Activated T-cell treated with anti-CD3 and anti-CD28 coated beads, Interleukin-2, amount 50 U/mL, for 72 hours (primary cell): ENCODE measurements at regions not wholly inside any gene's neighbourhood (a gene's known extent, or its start where the extent isn't known, plus 50 kb on each side); places are given as distances from the start of the nearest gene placed in this dataset.

Experiments
- ATAC-seq, 2 donors: fragments of 150-1000 bp; cut with Tn5 transposase; replicated peaks in 1 of 2; 2 replicates each; pipeline ENCODE4 v1.10.0; 2021; ENCODE audit warnings: moderate library complexity in 2 of 2, mild to moderate bottlenecking in 1 of 2
- DNase-seq, 2 donors: peaks; one replicate each; pipeline ENCODE4 v3.0.0; 2021 to 2022; ENCODE audit warnings: mixed read lengths in 1 of 2
- H3K27ac Mint-ChIP-seq: one replicate; pipeline ENCODE4 v1.8.0; 2022; ENCODE audit warnings: mild to moderate bottlenecking, moderate library complexity, mixed read lengths
- H3K27me3 Mint-ChIP-seq: one replicate; pipeline ENCODE4 v1.8.0; 2022; ENCODE audit warnings: low read depth, mixed read lengths
- H3K36me3 Mint-ChIP-seq, 2 donors: one replicate each; pipeline ENCODE4 v1.8.0; 2022; ENCODE audit warnings: mixed read lengths in 2 of 2, mild to moderate bottlenecking in 1 of 2; ENCODE audit not compliant: insufficient read depth in 2 of 2
- H3K4me1 Mint-ChIP-seq: one replicate; pipeline ENCODE4 v1.8.0; 2022; ENCODE audit warnings: low read depth, mixed read lengths
- H3K4me3 Mint-ChIP-seq, 2 donors: one replicate each; pipeline ENCODE4 v1.8.0; 2022; ENCODE audit warnings: mild to moderate bottlenecking in 2 of 2, mixed read lengths in 2 of 2, moderate library complexity in 2 of 2
- H3K9me3 Mint-ChIP-seq, 2 donors: one replicate each; pipeline ENCODE4 v1.8.0; 2022; ENCODE audit warnings: mixed read lengths in 2 of 2

GRCh38 chr9:32251539-32251938 lies 132.9 kb upstream of the ACO1 start:
- peak in 1 of 2 donors; percentile 52 for ATAC-seq
- no peak overlapping the region for H3K4me3 Mint-ChIP-seq
- peak; percentile 29 to 30 for DNase-seq
- no peak overlapping the region for H3K27ac Mint-ChIP-seq
- H3K4me1 Mint-ChIP-seq, result no peaks in the 10 kb centered on the region
- H3K9me3 Mint-ChIP-seq, result no peaks in the 10 kb centered on the region
- no peaks in the 10 kb centered on the region for H3K36me3 Mint-ChIP-seq
- H3K27me3 Mint-ChIP-seq, result peaks cover 6% of the 10 kb centered on the region

GRCh38 chr9:32253731-32254130 lies 130.7 kb upstream of the ACO1 start:
- no peak overlapping the region for H3K4me3 Mint-ChIP-seq
- H3K9me3 Mint-ChIP-seq, result no peaks in the 10 kb centered on the region
- H3K27ac Mint-ChIP-seq, result no peak overlapping the region
- DNase-seq (no peak), ATAC-seq (peak in 1 of 2 donors; percentile 42)
- H3K4me1 Mint-ChIP-seq, result no peaks in the 10 kb centered on the region
- H3K27me3 Mint-ChIP-seq, result peaks cover 6% of the 10 kb centered on the region
- no peaks in the 10 kb centered on the region for H3K36me3 Mint-ChIP-seq

GRCh38 chr9:32255026-32255425 lies 129.4 kb upstream of the ACO1 start:
- Mint-ChIP-seq H3K9me3 (no peaks in the 10 kb centered on the region), H3K4me3 (no peak overlapping the region), H3K4me1 (no peaks in the 10 kb centered on the region), H3K36me3 (no peaks in the 10 kb centered on the region), H3K27ac (no peak overlapping the region), H3K27me3 (peaks cover 6% of the 10 kb centered on the region)
- DNase-seq, result no peak
- no peak for ATAC-seq

- no peak for ATAC-seq
- Mint-ChIP-seq H3K27ac (no peak overlapping the region), H3K36me3 (no peaks in the 10 kb centered on the region)
These were observed 126.0 kb upstream of the ACO1 start for GRCh38 chr9:32258482-32258881.

GRCh38 chr9:32260151-32260862 lies 124.1 kb upstream of the ACO1 start:
- H3K36me3 Mint-ChIP-seq, result no peaks in the 10 kb centered on the region
- H3K9me3 Mint-ChIP-seq, result no peaks in the 10 kb centered on the region
- no peaks in the 10 kb centered on the region for H3K27me3 Mint-ChIP-seq
- H3K4me1 Mint-ChIP-seq, result no peaks in the 10 kb centered on the region
- no peak overlapping the region for H3K4me3 Mint-ChIP-seq
- H3K27ac Mint-ChIP-seq, result no peak overlapping the region
- DNase-seq (no peak), ATAC-seq (no peak)

More at GRCh38 chr9:32258482-32258881, 126.0 kb upstream of the ACO1 start:
- Mint-ChIP-seq H3K4me1 (no peaks in the 10 kb centered on the region), H3K4me3 (no peak overlapping the region), H3K9me3 (no peaks in the 10 kb centered on the region), H3K27me3 (no peaks in the 10 kb centered on the region)
- DNase-seq, result no peak

GRCh38 chr9:32264170-32264864 lies 120.1 kb upstream of the ACO1 start:
- no peaks in the 10 kb centered on the region for H3K36me3 Mint-ChIP-seq
- no peaks in the 10 kb centered on the region for H3K9me3 Mint-ChIP-seq
- H3K27ac Mint-ChIP-seq, result peak overlapping the region; percentile 12
- H3K4me1 Mint-ChIP-seq, result no peaks in the 10 kb centered on the region
- no peaks in the 10 kb centered on the region for H3K27me3 Mint-ChIP-seq
- no peak for DNase-seq
- H3K4me3 Mint-ChIP-seq, result no peak overlapping the region
- ATAC-seq, result no peak

- DNase-seq (no peak), ATAC-seq (no peak)
- Mint-ChIP-seq H3K27ac (no peak overlapping the region), H3K4me1 (no peaks in the 10 kb centered on the region), H3K4me3 (no peak overlapping the region), H3K36me3 (no peaks in the 10 kb centered on the region), H3K27me3 (no peaks in the 10 kb centered on the region), H3K9me3 (no peaks in the 10 kb centered on the region)
These were observed 119.4 kb upstream of the ACO1 start for GRCh38 chr9:32265037-32265436.

GRCh38 chr9:32278991-32279390 lies 105.5 kb upstream of the ACO1 start:
- ATAC-seq (no peak), DNase-seq (no peak)
- H3K4me1 Mint-ChIP-seq, result no peaks in the 10 kb centered on the region
- no peaks in the 10 kb centered on the region for H3K27me3 Mint-ChIP-seq
- no peak overlapping the region for H3K4me3 Mint-ChIP-seq
- no peak overlapping the region for H3K27ac Mint-ChIP-seq
- H3K9me3 Mint-ChIP-seq, result no peaks in the 10 kb centered on the region
- no peaks in the 10 kb centered on the region for H3K36me3 Mint-ChIP-seq

- no peak for ATAC-seq
- no peak overlapping the region for H3K27ac Mint-ChIP-seq
- peaks cover 11% of the 10 kb centered on the region for H3K27me3 Mint-ChIP-seq
These were observed 94.7 kb upstream of the ACO1 start for GRCh38 chr9:32289756-32290155.

GRCh38 chr9:32291370-32291769 lies 93.1 kb upstream of the ACO1 start:
- H3K4me3 Mint-ChIP-seq, result no peak overlapping the region
- no peak overlapping the region for H3K27ac Mint-ChIP-seq
- no peak for DNase-seq
- peaks cover 11% of the 10 kb centered on the region for H3K27me3 Mint-ChIP-seq
- no peaks in the 10 kb centered on the region for H3K36me3 Mint-ChIP-seq
- H3K9me3 Mint-ChIP-seq, result no peaks in the 10 kb centered on the region
- H3K4me1 Mint-ChIP-seq, result no peaks in the 10 kb centered on the region
- no peak for ATAC-seq

More at GRCh38 chr9:32289756-32290155, 94.7 kb upstream of the ACO1 start:
- no peaks in the 10 kb centered on the region for H3K36me3 Mint-ChIP-seq
- H3K4me3 Mint-ChIP-seq, result no peak overlapping the region
- DNase-seq, result no peak
- no peaks in the 10 kb centered on the region for H3K9me3 Mint-ChIP-seq
- H3K4me1 Mint-ChIP-seq, result no peaks in the 10 kb centered on the region

GRCh38 chr9:32292611-32293010 lies 91.8 kb upstream of the ACO1 start:
- no peaks in the 10 kb centered on the region for H3K36me3 Mint-ChIP-seq
- H3K27ac Mint-ChIP-seq, result no peak overlapping the region
- H3K27me3 Mint-ChIP-seq, result peaks cover 11% of the 10 kb centered on the region
- DNase-seq, result no peak
- no peak for ATAC-seq
- H3K4me3 Mint-ChIP-seq, result no peak overlapping the region
- H3K9me3 Mint-ChIP-seq, result no peaks in the 10 kb centered on the region
- H3K4me1 Mint-ChIP-seq, result no peaks in the 10 kb centered on the region

- Mint-ChIP-seq H3K9me3 (no peaks in the 10 kb centered on the region), H3K4me1 (no peaks in the 10 kb centered on the region), H3K36me3 (no peaks in the 10 kb centered on the region), H3K27me3 (peaks cover 11% of the 10 kb centered on the region), H3K27ac (no peak overlapping the region), H3K4me3 (no peak overlapping the region)
- ATAC-seq (no peak), DNase-seq (no peak)
These were observed 91.4 kb upstream of the ACO1 start for GRCh38 chr9:32293091-32293490.

- H3K36me3 Mint-ChIP-seq, result no peaks in the 10 kb centered on the region
- H3K27me3 Mint-ChIP-seq, result peaks cover 11% of the 10 kb centered on the region
- no peak overlapping the region for H3K27ac Mint-ChIP-seq
- H3K9me3 Mint-ChIP-seq, result no peaks in the 10 kb centered on the region
- DNase-seq (no peak), ATAC-seq (no peak)
- H3K4me3 Mint-ChIP-seq, result no peak overlapping the region
- no peaks in the 10 kb centered on the region for H3K4me1 Mint-ChIP-seq
These were observed 90.3 kb upstream of the ACO1 start for GRCh38 chr9:32294106-32294505.

GRCh38 chr9:32300373-32300772 lies 84.1 kb upstream of the ACO1 start:
- Mint-ChIP-seq H3K27me3 (no peaks in the 10 kb centered on the region), H3K9me3 (no peaks in the 10 kb centered on the region), H3K36me3 (no peaks in the 10 kb centered on the region), H3K27ac (no peak overlapping the region), H3K4me3 (no peak overlapping the region), H3K4me1 (no peaks in the 10 kb centered on the region)
- no peak for ATAC-seq
- no peak for DNase-seq
